Thymus (tissue), 11 donors: ENCODE measurements at regions not wholly inside any gene's neighbourhood (a gene's known extent, or its start where the extent isn't known, plus 50 kb on each side); places are given as distances from the start of the nearest gene placed in this dataset.

Experiments used
- DNase-seq, 9 donors: peaks; one replicate each; pipeline ENCODE4 v3.0.0-alpha.2; 2013; ENCODE audit warnings: low spot score in 9 of 9, low read depth in 6 of 9, missing footprints in 1 of 9
- H3K27ac ChIP-seq, 2 donors: one replicate each; pipeline ENCODE4 v1.5.1; 2013; ENCODE audit warnings: control low read depth in 1 of 2, low read depth in 1 of 2, low read length in 1 of 2, mild to moderate bottlenecking in 1 of 2, moderate library complexity in 1 of 2
- H3K27me3 ChIP-seq, 2 donors: one replicate each; pipeline ENCODE4 v1.5.1; 2013; ENCODE audit warnings: low read length in 1 of 2; ENCODE audit not compliant: control insufficient read depth in 2 of 2, insufficient read depth in 1 of 2
- H3K36me3 ChIP-seq, 2 donors: one replicate each; pipeline ENCODE4 v1.5.1; 2013; ENCODE audit warnings: low read length in 1 of 2, mild to moderate bottlenecking in 1 of 2, moderate library complexity in 1 of 2; ENCODE audit not compliant: control insufficient read depth in 2 of 2, insufficient read depth in 2 of 2
- H3K4me1 ChIP-seq, 2 donors: one replicate each; pipeline ENCODE4 v1.5.1; 2013; ENCODE audit warnings: low read length in 2 of 2; ENCODE audit not compliant: control insufficient read depth in 2 of 2, insufficient read depth in 2 of 2
- H3K4me3 ChIP-seq, 2 donors: one replicate each; pipeline ENCODE4 v1.5.1; 2013; ENCODE audit warnings: low read length in 2 of 2, control low read depth in 1 of 2, mild to moderate bottlenecking in 1 of 2
- H3K9me3 ChIP-seq, 2 donors: one replicate each; pipeline ENCODE4 v1.5.1; 2013; ENCODE audit warnings: low read length in 1 of 2, mild to moderate bottlenecking in 1 of 2; ENCODE audit not compliant: control insufficient read depth in 2 of 2, insufficient read depth in 1 of 2
- WGBS: extraction: QIAGEN DNeasy Blood & Tissue Kit; methylation state at CpG from one replicate; pipeline ENCODE4 v1.1.7; 2013; 5-methylcytosine and 5-hydroxymethylcytosine counted together
- donor health status: healthy.

- H3K27ac ChIP-seq: no peak overlapping the region
- no peaks in the 10 kb centered on the region for H3K4me1 ChIP-seq
- H3K4me3 ChIP-seq: no peak overlapping the region
- DNase-seq: no peak
- no peaks in the 10 kb centered on the region for H3K9me3 ChIP-seq
- H3K36me3 ChIP-seq: no peaks in the 10 kb centered on the region
- no peaks in the 10 kb centered on the region for H3K27me3 ChIP-seq
- WGBS: 76% methylated on average over 2 of the region's 2 CpGs
Observed at GRCh38 chr5:165616490-165617405, 2111.3 kb downstream of the MAT2B start.

DNA sequence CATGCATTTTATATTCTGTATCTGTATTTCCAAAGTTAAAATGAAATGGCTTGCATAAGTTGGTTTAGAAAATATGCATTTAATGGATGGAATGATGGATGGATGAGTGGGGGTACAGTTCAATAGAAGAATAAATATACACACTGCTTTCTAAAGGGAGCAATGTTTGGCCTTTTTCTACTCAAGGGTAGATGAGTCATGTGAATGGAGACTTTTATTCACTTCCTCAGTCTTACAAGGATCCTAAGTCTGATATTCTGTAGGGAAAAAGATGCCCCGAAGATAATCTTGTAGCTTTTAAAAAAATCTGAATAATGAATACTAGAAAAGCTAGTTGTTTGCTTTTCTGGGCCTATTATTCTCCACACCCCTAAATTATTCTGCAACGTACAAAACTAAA is 2112.1 kb downstream of the MAT2B start:
- Histone ChIP-seq H3K27me3 (no peaks in the 10 kb centered on the region), H3K9me3 (no peaks in the 10 kb centered on the region), H3K4me3 (no peak overlapping the region), H3K36me3 (no peaks in the 10 kb centered on the region), H3K4me1 (no peaks in the 10 kb centered on the region), H3K27ac (no peak overlapping the region)
- 86% methylated on average over 2 of the region's 2 CpGs for WGBS
- DNase-seq: no peak

DNA sequence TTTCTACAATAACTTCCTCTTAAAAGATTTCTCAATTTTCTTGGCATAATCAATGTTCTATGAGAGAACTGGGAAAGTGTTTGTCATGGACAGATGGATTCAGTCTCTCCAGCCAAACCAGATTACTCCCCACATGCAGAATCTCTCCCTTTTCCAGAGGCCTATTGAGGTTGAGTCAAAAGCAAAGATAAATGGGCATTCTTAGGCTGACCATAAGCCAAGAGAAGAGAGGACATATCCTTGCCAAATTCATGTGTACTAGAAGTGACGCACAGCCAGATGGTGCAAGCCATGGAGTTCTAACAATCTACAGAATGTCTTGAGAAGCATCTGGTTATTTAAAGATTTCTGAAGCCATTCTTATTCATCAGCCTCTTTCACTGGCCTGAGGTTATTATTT is 2115.0 kb downstream of the MAT2B start:
- no peak overlapping the region for H3K27ac ChIP-seq
- 97% methylated on average over 1 of the region's 1 CpG for WGBS

DNA sequence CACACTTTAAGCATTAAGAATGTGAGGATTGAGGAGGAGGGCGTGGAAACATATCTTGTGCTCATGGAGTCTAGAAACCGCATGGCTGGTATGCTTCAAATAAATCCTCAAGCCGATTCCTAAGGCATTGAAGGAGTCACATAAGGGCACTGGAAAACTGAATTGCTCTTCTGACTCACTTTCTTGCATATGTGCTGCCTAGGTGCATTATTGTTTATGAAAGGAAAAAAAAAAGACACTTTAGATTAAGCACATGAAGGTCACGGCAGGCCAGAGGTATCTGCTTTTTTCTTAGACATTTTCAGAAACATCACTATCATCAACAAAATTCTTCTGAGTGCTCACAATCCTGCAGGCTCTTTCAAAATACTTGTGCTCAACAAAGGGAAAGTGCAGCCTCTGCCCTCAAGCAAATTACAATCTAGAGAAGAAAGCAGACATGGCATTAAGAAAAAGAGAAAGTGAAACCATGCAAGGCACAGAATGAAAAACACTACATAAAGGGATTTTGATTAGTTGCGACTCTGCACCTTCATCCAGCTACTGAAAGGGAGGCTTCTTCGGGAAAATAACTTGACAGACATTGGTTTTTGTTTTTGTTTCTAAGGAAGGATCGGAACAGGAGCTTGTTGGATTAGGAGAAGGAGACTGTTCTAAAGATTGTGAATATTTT is 2117.6 kb downstream of the MAT2B start:
- WGBS: 90% methylated on average over 7 of the region's 7 CpGs
- no peak overlapping the region for H3K4me3 ChIP-seq
- no peaks in the 10 kb centered on the region for H3K9me3 ChIP-seq
- H3K27me3 ChIP-seq: no peaks in the 10 kb centered on the region
- no peaks in the 10 kb centered on the region for H3K4me1 ChIP-seq
- H3K27ac ChIP-seq: no peak overlapping the region
- H3K36me3 ChIP-seq: no peaks in the 10 kb centered on the region
- DNase-seq: no peak

More for the DNA sequence above, 2115.0 kb downstream of the MAT2B start:
- Histone ChIP-seq H3K4me1 (no peaks in the 10 kb centered on the region), H3K27me3 (no peaks in the 10 kb centered on the region), H3K36me3 (no peaks in the 10 kb centered on the region), H3K4me3 (no peak overlapping the region), H3K9me3 (no peaks in the 10 kb centered on the region)
- no peak for DNase-seq

DNA sequence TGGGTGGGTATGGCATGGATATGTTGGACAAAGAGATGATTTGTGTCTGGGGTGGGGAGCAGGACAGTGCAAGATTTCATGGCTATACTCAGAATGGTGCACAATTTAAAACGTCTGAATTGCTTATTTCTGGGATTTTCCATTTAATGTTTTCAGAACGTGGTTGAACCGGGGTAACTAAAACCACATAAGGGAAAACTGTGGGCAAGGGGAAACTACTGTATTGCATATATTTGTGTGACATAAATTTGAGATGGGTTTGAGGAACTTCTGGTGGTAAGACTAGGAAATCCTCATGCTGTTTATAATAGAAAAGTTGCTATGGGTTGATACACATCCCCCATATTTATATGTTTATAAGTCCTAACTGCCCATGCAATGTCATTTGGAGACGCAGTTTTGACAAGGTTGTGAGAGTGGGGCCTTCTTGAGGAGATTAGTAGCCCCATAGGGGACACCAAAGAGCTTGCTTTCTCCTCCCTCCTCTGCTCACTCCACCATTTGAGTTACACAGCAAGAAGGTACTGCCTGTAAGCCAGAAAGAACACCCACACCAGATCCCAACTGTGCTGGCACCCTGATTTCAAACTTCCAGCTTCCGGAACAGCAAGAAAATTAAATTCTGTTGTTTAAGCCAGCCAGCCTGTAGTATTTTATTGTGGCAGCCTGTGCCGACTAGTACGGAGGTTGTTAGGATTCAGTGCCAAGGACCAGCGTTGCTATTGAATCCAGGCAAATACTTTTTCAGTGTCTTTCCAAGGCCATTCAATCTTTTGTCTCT is 2118.9 kb downstream of the MAT2B start:
- DNase-seq: no peak
- H3K27ac ChIP-seq: no peak overlapping the region
- no peaks in the 10 kb centered on the region for H3K36me3 ChIP-seq
- 70% methylated on average over 8 of the region's 8 CpGs for WGBS
- no peaks in the 10 kb centered on the region for H3K9me3 ChIP-seq
- no peaks in the 10 kb centered on the region for H3K27me3 ChIP-seq
- H3K4me1 ChIP-seq: no peaks in the 10 kb centered on the region
- no peak overlapping the region for H3K4me3 ChIP-seq

- H3K4me3 ChIP-seq: no peak overlapping the region
- no peak overlapping the region for H3K27ac ChIP-seq
- no peaks in the 10 kb centered on the region for H3K36me3 ChIP-seq
- no peaks in the 10 kb centered on the region for H3K9me3 ChIP-seq
- H3K4me1 ChIP-seq: no peaks in the 10 kb centered on the region
- H3K27me3 ChIP-seq: no peaks in the 10 kb centered on the region
- no peak for DNase-seq
Observed at GRCh38 chr5:165626161-165626560, 2120.7 kb downstream of the MAT2B start.

DNA sequence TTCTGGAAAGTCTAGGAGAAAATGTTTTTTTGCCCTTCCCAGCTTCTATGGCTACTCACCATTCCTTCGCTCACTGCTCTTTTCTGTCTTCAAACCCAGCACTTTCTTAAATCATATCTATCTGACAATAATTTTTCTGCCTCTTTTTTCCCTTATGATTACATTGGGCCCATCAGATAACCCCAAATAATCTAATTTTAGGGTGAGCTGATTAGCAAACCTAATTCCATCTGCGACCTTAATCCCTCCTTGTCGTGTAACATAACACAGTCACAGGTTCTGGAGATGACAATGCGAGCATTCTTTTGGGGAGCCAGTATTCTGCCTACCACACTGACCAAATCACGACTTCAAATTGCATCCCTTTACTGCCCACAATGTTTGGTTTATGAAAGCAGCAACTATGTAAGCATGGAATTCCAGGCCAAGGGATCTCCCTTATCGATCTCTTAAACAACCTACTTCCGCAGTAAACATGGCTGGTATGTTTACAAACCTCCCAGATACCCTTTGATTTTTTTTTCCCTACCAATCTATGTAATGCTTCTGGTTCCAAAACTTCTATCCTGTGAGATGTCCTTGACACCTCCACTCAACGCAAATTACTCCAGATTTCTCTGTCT is 2122.2 kb downstream of the MAT2B start:
- Histone ChIP-seq H3K4me1 (no peaks in the 10 kb centered on the region), H3K27ac (no peak overlapping the region), H3K27me3 (no peaks in the 10 kb centered on the region), H3K4me3 (no peak overlapping the region), H3K9me3 (no peaks in the 10 kb centered on the region), H3K36me3 (no peaks in the 10 kb centered on the region)
- DNase-seq: no peak
- WGBS: 91% methylated on average over 8 of the region's 8 CpGs

DNA sequence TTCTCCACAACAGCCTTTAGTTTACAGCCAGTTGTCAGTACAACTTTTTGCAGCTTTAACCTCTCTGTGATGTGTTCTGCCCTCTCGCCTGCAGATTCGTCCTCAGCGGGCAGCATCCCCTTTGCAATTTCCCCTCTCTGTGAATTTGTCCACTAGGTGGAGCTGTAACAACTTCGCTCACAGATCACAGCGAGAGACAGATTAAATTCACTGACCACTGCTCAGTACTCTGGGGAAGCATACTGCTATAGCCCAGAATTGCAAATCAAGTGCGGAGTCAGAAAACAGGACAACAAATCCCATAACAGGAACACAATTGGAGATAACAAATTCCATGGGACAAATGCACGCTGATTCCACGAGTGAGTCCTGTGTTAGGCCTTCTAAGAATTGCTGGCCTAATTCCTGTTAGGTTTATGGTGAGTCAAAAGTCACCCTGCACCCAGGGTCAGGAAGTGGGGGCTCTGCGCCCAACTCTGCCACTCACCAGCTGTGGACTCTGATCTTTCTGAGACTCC is 2124.9 kb downstream of the MAT2B start:
- Histone ChIP-seq H3K27me3 (no peaks in the 10 kb centered on the region), H3K27ac (no peak overlapping the region), H3K9me3 (no peaks in the 10 kb centered on the region), H3K4me3 (no peak overlapping the region), H3K4me1 (no peaks in the 10 kb centered on the region), H3K36me3 (no peaks in the 10 kb centered on the region)
- WGBS: 39% methylated on average over 9 of the region's 9 CpGs
- peak in 8 of 9 donors; percentile 3 to 46 (median 13) for DNase-seq
